Globus pallidus (tissue), 1 donor: ENCODE measurements at regions not wholly inside any gene's neighbourhood (a gene's known extent, or its start where the extent isn't known, plus 50 kb on each side); places are given as distances from the start of the nearest gene placed in this dataset.

Experiments used
- DNase-seq: peaks from one replicate; pipeline ENCODE4 v3.0.0-alpha.2; 2015; ENCODE audit warnings: low spot score

DNA sequence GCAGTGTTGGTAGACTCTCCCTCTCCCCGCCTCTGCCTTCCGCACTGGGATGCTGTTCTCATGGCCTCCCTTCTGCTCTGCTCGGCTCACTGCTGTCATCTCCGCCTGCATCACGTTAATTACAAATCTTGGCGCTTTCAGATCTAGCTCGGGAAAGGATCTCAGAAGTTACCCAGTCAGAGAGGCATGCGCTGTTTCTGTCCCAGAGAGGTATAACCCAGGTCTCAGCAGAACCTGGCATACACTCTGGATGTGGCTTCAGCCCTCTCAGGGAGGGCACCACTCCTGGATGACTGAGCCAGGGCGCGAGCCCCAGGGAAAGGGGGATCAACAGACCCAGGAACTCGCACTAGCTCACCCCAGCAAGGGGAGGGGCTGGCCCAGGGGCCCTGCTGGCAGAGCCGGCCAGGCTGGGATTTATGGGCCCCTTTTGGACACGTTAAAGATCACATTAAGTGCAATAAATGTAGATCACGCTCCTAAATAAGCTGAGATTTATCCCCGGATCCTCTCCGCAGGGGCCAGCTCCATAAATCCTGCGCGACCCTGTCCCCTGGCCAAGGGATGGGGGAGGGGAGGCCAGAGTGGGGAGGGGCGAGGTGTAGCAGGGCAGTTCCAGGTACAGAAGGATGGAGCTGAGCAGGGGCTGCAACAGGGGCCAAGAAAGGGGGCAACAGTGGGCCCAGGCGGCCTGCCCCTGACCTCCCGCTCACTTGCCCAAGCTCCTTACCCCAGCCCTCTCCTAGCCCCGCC, 101.3 kb upstream of the ZBTB40 start:
- no peak for DNase-seq

DNA sequence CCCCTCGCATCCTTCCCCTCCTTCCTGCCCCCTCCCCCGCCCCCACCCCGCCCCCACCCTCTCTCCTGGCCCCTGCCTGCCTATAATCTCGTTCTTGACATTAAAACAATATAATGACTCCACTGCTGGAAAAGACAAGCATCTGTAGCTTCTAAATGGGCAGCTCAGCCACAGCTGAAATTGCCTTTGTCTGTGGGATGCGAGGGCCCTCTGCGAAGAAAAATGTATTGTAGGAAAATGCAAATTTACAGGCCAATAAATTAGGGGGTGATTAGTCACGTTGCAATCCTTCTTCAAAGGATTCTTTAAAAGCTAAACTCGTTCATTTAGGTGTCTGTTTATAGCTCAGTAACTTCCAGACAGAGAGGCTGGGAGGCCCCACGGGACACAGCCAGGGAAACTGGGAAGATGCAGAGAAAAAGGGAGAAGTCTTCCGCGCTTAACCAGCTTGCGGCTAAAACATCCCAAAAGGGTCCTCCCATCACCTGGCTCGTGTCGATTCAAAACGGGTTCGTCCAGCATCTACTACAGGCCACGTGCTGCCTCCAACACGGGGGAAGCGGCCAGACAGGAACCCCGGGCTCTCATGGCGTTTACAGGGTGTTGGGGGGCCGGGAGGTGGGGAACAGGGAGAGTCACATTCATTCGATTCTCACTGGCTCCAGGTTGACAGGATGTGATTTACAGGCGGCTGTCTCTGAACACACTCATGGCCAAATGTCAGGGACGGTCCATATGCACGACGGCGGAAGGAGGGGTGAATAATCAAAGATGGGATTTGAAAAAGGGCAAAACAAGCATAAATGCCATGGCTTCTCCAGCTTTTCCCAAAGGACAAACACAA, 100.5 kb upstream of the ZBTB40 start:
- no peak for DNase-seq

DNA sequence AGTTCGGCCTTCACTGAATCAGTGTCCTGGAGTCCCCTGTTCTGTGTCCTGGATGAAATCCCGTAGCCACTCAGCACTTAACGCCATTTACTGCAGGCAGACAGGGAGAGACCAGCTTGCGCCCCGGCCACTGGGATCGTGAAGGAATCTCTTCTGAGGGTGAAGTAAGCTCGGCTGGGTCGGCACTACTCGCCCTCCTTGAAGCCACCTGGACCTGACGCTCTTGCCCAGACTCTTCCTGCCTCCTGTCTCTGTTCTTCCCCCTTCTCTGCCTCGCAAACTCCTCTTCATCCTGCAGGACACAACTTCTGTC, 99.9 kb upstream of the ZBTB40 start:
- DNase-seq: no peak

DNA sequence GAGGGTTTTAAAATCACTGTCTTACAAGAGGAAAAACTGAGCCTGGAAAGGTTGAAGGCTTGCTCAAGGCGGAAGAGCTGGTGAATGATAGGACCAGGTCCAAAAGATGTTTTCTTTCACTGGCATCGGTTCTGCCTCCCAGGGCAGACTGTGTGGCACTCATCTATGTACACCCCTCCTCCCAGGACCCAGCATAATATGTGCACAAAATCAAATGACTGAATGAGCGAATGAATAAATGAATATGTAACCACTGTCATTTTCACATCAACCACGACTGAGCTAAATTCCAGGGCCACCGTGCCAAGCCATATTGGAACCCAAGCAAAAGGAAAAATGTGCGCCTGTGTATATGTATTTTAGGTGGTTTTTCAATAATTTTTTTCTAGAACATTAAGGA, 99.3 kb upstream of the ZBTB40 start:
- no peak for DNase-seq

DNA sequence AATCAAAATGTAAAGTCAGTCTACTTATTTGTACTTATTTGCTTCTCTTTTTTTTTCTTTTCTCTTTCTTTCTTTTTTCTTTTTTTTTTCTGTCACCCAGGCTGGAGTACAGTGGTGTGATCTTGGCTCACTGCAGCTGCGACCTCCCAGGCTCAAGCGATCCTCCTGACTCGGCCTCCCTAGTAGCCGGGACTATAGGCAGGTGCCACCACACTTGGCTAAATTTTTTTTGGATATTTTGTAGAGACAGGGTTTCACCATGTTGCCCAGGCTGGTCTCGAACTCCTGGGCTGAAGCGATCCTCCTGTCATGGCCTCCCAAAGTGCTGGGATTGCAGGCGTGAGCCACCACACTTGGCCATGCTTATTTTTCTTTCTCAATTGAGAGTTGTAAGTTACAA, 98.8 kb upstream of the ZBTB40 start:
- no peak for DNase-seq

DNA sequence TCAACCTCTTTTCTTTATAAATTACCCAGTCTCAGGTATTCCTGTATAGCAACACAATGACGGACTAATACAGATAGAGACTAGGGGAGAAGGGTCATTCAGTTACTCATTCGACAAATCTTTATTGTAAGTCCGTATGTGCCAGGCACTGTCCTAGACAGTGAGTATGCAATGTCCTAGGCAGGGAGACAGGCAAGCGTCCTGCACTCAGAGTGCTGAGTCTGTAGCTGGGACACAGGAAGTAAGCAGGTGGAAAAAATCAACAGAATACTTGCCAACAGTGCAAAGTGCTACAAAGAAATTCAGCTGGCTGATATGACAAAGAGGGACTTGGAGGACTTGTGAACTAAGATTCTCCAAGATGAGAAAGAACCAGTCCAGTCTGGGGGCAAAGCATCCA, 92.2 kb upstream of the ZBTB40 start:
- DNase-seq: no peak

DNA sequence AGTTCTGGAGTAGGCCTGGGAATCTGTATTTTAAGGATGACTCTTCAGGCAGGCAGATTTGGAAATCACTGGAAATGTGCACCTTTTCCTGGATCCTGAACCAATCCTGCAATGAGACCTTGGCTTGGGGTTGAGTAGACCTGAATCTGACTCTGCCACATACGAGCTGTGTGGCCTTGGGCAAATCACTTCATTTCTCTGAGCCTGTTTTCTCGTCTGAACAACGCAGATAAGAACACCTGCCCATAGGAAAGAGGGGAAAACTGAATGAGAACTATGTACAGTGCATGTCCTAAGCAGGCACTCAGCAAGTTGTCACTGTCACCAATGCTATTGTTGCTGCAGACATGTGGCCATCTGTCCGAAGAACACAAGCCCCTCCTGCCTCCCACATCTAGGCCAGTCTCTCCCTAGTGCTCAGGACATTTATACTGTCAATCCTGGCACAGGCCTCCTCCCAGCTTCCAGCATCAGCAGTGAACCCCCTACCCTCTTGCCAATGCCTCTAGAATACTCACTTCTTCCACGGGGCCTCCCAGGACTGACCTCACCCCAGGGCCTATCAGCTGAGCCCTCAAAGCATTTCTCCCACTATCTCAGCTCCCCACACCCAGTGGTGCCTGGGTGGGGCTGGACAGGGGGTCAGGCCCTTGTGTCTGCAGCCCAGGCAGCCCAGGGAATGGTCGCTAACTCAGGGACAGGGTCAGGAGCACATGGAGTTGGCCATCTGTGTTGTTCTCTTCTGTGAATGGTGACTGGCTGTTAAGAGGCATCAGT, 88.8 kb upstream of the ZBTB40 start:
- no peak for DNase-seq

DNA sequence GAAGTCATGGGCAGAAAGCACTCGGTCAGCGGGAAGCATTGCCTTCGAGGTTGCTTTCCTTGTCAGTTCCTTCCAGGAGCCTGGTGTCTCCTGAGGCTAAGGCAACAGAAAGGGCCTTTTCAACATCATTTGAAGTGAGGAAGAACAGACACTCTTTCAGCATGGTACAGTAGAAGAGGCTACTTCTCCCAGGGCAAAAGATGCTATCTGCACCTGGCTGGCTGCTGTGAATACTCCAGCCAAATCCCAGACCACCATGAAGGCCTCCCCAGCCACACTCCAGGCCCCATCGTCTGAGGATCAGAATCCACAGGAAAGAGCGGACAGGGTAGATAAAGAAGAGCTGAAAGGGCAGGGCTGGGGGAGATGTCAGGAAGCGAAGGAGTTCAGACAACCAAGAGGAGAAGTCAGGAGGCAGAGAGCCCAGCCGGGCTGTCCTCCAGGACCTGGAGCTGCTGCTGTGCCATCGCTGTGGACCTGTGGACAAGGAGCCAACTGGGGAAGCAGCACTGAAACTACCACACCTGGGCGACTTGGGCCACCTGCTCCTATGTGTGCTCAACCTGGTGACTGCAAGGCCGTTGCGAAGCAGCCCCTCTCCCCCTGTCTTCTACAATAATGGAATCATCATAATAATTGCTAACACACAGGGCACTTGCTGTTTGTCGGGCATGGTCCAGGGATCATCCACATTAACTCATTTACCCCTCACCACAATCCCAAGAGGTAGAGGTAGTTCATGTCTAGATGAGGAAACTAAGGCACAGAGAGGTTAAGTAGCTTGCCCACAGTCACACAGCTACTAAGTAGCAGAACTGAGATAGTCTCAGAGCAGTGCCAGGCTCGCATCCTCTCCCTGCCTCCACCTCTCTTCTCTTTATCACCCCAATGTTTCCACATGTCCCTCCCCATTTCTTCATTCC, 88.0 kb upstream of the ZBTB40 start:
- no peak for DNase-seq

DNA sequence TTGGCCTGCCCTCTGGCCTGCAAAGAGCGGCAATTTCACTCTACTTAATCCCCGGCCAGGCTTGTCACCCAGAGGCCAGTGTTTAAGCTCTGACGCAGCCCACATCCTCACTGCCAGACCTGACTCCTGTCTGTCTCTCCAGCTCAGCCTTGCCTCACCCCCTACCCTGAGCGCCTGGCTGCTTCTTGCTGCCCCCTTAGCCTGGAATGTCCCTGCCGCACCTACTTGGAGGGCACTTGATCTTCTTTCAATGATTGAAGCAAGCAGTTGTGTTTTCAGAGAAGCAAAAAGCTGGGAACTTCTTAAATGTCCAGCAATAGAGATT, 87.4 kb upstream of the ZBTB40 start:
- no peak for DNase-seq

DNA sequence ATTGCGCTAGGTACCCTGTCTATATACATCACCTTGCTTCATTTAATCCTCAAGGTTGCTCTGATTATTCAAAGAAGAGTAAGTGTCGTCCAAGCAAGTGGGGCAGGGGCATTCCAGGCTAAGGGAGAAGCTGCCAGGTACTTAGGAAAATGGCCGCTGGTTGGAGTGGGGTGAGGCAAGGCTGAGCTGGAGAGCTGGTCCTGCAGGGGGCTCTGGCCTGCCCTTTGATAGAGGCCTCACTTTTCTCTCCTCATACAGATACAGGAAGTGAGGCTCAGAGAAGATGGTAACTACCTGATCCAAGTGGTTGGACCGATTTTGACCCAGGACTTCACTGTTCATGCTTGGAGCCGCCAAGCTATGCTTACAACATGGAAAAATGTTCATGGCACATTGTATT, 86.9 kb upstream of the ZBTB40 start:
- no peak for DNase-seq

DNA sequence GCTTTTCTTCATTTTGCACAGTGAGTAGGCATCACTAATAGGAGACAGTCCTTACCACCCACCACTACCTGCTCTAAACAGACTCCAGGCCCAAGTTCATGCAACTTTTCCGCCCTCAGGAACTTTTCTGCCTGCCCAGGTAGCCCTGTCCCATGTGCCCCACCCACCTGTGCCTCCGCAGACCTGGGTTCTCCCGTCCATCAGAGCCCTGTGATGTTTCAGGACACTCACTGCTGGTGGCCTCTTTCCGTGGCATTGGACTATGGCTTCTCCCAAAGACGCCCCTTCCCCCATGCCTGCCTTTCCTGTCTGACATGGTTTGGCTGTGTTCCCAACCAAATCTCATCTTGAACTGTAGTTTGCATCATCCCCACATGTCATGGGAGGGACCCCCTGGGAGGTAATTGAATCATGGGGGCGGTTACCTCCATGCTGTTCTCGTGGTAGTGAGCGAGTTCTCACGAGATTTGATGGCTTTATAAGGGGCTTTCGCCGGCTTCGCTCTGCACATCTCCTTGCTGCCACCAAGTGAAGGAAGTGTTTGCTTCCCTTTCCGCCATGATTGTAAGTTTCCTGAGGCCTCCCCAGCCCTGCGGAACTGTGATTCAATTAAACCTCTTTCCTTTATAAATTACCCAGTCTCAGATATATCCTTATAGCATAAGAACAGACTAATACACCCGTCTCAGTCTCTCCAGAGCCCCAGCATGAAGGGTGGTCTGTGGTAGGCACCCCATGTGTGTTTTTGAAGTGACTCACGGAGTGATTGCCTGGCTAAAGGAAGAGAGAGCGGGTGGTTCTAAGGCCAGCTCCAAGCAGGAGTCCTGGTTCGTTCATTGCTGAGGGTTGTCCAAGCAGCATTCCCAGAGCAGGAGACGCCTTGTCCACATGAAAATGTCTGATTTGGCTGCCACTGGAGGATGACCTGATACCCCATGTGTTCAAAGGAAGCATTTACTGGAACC, 86.0 kb upstream of the ZBTB40 start:
- DNase-seq: no peak

DNA sequence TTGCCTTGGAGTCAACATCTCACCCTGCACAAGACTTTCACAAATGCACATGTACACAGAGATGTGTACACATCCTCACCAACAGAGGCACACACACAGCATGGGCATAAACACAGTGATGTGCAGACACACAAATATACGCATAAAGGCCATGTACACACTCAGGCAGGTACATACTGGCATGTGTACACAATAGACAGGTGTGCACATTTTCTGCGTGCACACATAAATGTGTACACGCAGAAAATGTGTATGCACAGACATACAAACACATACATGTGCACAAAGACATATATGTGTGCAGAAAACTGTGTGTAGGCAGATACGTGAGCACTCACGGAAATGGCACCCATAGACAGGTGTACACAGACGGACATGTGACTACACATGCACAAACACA, 85.3 kb upstream of the ZBTB40 start:
- DNase-seq: no peak

DNA sequence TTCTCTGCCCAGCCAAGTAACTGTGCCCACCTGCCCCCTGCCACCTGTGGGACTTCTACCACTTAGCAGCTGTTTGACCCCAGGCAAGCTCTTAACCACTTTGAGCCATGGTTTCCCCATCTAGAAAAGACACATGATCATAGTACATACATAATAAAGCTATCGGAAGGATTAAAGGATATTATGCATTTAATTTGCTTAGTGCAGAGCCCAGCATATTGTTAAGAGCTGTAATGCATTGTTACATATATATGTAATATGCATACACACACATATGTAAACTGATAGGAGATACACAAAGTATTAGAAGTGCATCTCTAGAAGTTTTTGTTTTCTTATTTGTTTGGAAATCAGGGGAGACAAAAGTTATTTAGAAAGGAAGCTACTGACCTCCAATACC, 83.5 kb upstream of the ZBTB40 start:
- DNase-seq: no peak

DNA sequence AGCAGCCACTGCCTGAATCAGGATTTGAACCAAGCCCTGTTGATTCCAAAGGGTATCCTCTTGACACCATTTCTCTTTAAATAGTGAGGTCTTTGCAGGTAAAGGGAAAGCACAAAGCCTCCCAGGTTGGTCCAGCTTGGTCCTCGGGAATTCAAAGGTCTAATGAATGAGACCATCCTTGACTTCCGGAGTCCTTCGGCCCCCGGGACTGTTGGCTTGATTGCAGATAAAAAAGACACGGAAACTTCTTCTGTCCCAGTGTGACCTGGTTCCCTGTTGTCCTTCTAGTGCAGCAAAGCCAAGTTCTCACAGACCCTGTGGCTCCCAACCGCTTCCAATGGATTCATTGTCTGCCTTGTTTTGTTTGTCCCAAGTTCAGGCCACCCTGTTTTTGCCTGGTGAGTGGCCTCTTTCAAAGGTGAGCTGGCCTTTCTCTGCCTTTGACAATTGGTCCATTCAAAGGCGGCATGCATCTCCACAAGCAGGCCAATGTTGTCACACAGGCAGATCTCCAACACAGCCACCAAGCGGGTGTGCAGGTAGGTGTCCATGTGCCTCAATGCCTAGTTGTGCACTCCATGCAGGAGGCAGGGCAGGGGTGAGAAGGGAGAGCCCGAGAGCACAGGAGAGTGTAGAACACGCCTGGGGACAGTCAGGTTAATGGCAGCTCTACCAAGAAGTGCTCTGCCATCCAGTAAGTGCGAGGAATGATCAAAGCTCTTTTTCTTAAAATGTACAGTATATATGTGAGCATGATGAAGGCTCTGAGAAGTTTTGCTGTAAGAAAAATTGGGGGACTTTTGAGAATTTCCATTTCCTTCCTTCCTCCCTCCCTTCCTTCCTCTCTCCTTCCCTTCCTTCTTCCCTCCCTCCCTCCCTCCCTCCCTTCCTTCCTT, 82.1 kb upstream of the ZBTB40 start:
- no peak for DNase-seq

DNA sequence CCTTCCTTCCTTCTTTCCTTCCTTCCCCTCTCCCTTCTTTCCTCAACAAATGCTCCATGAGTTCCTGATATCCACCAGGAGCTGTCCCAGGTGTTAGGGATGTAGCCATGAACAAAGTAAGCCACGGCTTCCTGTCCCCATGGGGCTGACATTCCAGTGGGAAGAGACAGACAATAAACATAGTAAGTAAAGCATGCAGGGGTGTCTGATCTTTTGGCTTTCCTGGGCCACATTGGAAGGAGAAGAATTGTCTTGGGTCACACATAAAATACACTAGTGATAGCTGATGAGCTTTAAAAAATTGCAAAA, 81.5 kb upstream of the ZBTB40 start:
- no peak for DNase-seq

DNA sequence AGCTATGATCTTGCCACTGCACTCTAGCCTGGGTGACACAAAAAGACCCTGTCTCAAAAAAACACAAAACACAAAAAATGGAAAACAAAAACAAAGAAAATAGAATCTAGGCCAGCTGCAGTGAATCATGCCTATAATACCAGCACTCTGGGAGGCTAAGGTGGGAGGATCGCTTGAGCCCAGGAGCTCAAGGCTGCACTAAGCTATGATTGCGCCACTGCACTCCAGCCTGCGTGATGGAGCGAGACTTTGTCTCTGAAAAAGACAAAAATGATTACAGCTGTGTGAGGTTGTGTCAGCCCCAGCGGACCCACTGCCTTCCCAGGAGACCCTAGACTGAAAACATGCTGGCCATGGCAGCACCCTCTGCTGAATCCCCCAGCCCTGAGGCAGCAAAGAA, 80.2 kb upstream of the ZBTB40 start:
- no peak for DNase-seq

DNA sequence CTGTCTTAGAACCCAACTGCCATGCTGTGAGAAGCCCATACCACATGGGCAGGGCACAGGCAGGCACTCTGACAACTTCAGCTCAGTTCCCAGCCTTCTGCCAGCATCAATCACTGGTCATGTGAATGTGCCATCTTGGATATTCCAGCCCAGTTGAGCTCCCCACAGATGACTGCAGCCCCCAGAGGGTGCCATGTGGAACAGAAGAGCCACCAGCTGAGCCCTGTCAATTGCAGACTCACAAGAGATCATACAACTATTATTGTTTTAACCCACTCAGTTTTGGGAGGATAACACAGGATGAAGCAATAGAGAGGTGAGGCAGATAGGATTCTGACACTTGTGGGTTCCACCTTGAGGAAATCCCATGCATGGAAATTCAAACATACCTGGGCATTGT, 78.4 kb upstream of the ZBTB40 start:
- no peak for DNase-seq

DNA sequence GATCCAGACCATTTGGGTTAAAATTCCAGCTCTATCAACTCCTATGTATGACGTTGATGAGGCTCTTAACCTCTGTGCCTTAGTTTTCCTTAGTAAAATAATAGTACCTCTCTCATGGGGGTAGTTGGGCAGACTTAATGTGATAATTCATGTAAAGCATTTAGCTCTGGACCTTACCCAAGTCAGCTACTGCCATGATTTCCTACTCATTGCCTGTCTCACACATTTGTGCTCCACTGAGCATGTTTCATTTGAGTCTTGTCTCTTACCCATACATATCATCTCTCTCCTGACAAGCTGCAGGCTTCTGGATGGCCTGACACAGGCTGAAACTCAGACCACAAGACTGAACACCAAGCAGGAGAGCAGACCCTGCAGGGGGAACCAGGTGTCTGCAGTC, 77.7 kb upstream of the ZBTB40 start:
- DNase-seq: no peak

DNA sequence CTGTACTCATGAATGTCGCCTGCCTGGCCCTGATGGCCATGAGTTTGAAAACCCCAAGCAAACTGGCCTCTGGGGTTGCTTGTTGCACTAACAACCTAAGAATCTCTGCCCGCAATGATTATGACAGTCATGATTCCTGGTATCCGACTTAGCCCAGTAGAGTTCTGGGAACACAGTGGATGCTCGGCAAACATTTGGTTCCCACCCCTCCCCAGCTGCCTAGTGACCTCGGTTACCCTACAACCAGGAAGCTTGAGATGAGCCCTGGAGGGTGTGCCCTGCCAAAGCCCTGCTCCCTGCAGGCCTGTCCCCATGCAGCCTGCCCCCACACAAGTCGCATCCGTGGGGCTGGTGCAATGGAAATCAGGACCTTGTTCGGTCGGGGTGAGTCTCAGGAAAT, 76.0 kb upstream of the ZBTB40 start:
- no peak for DNase-seq

DNA sequence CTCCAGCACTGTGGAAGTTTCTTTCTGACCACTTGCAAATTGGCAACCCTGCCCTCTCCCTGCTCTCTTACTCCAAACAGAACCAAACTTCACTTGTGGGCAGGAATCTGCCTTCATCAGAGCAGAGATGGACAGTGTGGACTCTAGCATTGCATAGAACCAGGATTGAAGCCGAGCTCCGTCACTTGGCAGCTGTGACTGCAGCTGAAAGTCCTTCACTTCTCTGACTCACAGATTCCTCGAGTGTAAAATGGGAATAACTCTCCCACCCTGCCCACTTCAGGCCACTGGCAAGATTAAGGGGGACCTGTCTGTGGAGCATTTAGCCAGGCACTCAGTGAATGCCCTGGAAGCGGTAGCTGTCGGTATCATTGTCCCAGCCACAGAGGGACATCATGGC, 75.7 kb upstream of the ZBTB40 start:
- no peak for DNase-seq
